ENCODE measurements at regions not wholly inside any gene's neighbourhood (a gene's known extent, or its start where the extent isn't known, plus 50 kb on each side); places are given as distances from the start of the nearest gene placed in this dataset.

GRCh38 chr15:91783451-91783850 lies 70.1 kb upstream of the SLCO3A1 start:
- TF ChIP-seq, protein P1, sequence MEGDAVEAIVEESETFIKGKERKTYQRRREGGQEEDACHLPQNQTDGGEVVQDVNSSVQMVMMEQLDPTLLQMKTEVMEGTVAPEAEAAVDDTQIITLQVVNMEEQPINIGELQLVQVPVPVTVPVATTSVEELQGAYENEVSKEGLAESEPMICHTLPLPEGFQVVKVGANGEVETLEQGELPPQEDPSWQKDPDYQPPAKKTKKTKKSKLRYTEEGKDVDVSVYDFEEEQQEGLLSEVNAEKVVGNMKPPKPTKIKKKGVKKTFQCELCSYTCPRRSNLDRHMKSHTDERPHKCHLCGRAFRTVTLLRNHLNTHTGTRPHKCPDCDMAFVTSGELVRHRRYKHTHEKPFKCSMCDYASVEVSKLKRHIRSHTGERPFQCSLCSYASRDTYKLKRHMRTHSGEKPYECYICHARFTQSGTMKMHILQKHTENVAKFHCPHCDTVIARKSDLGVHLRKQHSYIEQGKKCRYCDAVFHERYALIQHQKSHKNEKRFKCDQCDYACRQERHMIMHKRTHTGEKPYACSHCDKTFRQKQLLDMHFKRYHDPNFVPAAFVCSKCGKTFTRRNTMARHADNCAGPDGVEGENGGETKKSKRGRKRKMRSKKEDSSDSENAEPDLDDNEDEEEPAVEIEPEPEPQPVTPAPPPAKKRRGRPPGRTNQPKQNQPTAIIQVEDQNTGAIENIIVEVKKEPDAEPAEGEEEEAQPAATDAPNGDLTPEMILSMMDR (conservative IDR thresholded peaks at IDR 0.05; ENCODE audit: low read depth in 2 of 2) = no peak
- TF ChIP-seq EZH2 (IDR thresholded peaks at IDR 0.05; ENCODE audit: low read depth, unreplicated experiment) (no peak), REST (IDR thresholded peaks at IDR 0.05; ENCODE audit: unreplicated experiment) (no peak), POLR2AphosphoS5 (IDR thresholded peaks at IDR 0.05; ENCODE audit: low read depth) (no peak), CREB1 (CRISPR knock-in tag; IDR thresholded peaks at IDR 0.05; ENCODE audit: low read depth) (no peak), ZNF114 (CRISPR knock-in tag; IDR thresholded peaks at IDR 0.05) (no peak), ZNF331 (CRISPR knock-in tag; IDR thresholded peaks at IDR 0.05; ENCODE audit: low read depth) (no peak), EZH2phosphoT487 (IDR thresholded peaks at IDR 0.05; ENCODE audit: unreplicated experiment) (no peak), ETS1 (IDR thresholded peaks at IDR 0.05) (no peak), STAT1 (IDR thresholded peaks at IDR 0.05; ENCODE audit: unreplicated experiment) (no peak), JUNB (IDR thresholded peaks at IDR 0.05; ENCODE audit: unreplicated experiment) (no peak), NANOG (IDR thresholded peaks at IDR 0.05; ENCODE audit: borderline replicate concordance) (no peak), ZNF462 (CRISPR knock-in tag; IDR thresholded peaks at IDR 0.05) (no peak)
